A549 (cell line): ENCODE measurements at regions not wholly inside any gene's neighbourhood (a gene's known extent, or its start where the extent isn't known, plus 50 kb on each side); places are given as distances from the start of the nearest gene placed in this dataset.

Source experiments
- ATAC-seq, 2 experiments: fragments of 200-7000 bp in 1 of 2; fragments of >200 bp in 1 of 2; cut with Nextera tagmentation in 1 of 2; cut with Tn5 transposase in 1 of 2; 3 replicates each; pipeline versions ENCODE4 v1.8.0 to v1.9.1; 2018 to 2020; ENCODE audit warnings: mild to moderate bottlenecking in 1 of 2, moderate library complexity in 1 of 2
- CTCF ChIA-PET: fragments of 300-600 bp; sonication (Branson Sonifier 250); formaldehyde crosslinking; extraction: SDS; loops from one replicate; lab custom pipeline; 2021; ENCODE audit warnings: antibody characterized with exemption, inconsistent platforms; lab: Yijun Ruan, JAX
- POLR2A ChIA-PET: fragments of 350-600 bp; formaldehyde crosslinking; extraction: SDS; loops from one replicate; lab custom pipeline; 2021; ENCODE audit warnings: antibody characterized with exemption, inconsistent platforms; lab: Yijun Ruan, JAX
- DNase-seq, 2 experiments: peaks; one replicate each; pipeline versions ENCODE4 v3.0.0 to v3.0.0-alpha.2; 2011 to 2016; ENCODE audit warnings: low read depth in 1 of 2, low spot score in 1 of 2
- FAIRE-seq: peaks from 2 replicates; lab custom pipeline; 2011; peaks lifted over from hg19 to GRCh38; lab: Jason Lieb, UNC
- H3K27ac ChIP-seq, 2 experiments: fragments of >200 bp; sonication (Bioruptor Twin); formaldehyde crosslinking; 3 replicates each; pipeline ENCODE4 v1.5.1; 2016 to 2017
- H3K4me1 ChIP-seq: fragments of >200 bp; sonication (Bioruptor Twin); formaldehyde crosslinking; 3 replicates; pipeline ENCODE4 v1.6.1; 2016
- H3K4me2 ChIP-seq: fragments of >200 bp; sonication (Bioruptor Twin); formaldehyde crosslinking; 3 replicates; pipeline ENCODE4 v1.6.1; 2016
- H3K4me3 ChIP-seq: fragments of >200 bp; sonication (Bioruptor Twin); formaldehyde crosslinking; 3 replicates; pipeline ENCODE4 v1.5.1; 2016
- H3K9me3 ChIP-seq: fragments of >200 bp; sonication (Bioruptor Twin); formaldehyde crosslinking; 3 replicates; pipeline ENCODE4 v1.6.1; 2016
- BHLHE40 ChIP-seq: IDR thresholded peaks from 2 replicates; pipeline ENCODE4 v1.6.1; 2012; ENCODE audit warnings: low read depth, low read length, inconsistent platforms
- CHD2 ChIP-seq: fragments of 150-350 bp; IDR thresholded peaks from 2 replicates; pipeline ENCODE4 v1.6.1; 2014; ENCODE audit warnings: low read length; ENCODE audit not compliant: partially characterized antibody
- EP300 ChIP-seq, 2 experiments: fragments of >200 bp; sonication (Bioruptor Twin); formaldehyde crosslinking; IDR thresholded peaks; 2 replicates in 1 of 2; 3 replicates in 1 of 2; pipeline ENCODE4 v1.6.1; 2016 to 2017
- FOSB ChIP-seq: fragments of 250-450 bp; sonication (Bioruptor Pico); IDR thresholded peaks from 2 replicates; pipeline ENCODE4 v1.5.0; 2020; ENCODE audit warnings: mild to moderate bottlenecking, moderate library complexity
- FOXS1 ChIP-seq: fragments of 250-450 bp; sonication (Bioruptor Pico); IDR thresholded peaks from 2 replicates; pipeline ENCODE4 v1.5.0; 2020; ENCODE audit warnings: mild to moderate bottlenecking, moderate library complexity
- GATA3 ChIP-seq: IDR thresholded peaks from 2 replicates; pipeline ENCODE4 v1.6.1; 2012; ENCODE audit warnings: borderline replicate concordance
- KDM1A ChIP-seq: fragments of 200-600 bp; sonication (generic); IDR thresholded peaks from 2 replicates; pipeline ENCODE4 v1.6.1; 2016; ENCODE audit warnings: low read depth, mild to moderate bottlenecking
- KDM5A ChIP-seq: fragments of 200-600 bp; sonication (generic); IDR thresholded peaks from 2 replicates; pipeline ENCODE4 v1.6.1; 2016; ENCODE audit warnings: antibody characterized with exemption, mild to moderate bottlenecking
- MYC ChIP-seq: IDR thresholded peaks from 2 replicates; pipeline ENCODE4 v1.6.1; 2012; ENCODE audit warnings: mild to moderate bottlenecking, inconsistent platforms, low read length, improper control_type of control experiment, borderline replicate concordance
- NR3C1 ChIP-seq: fragments of >200 bp; sonication (Bioruptor Twin); formaldehyde crosslinking; IDR thresholded peaks from 3 replicates; pipeline ENCODE4 v1.6.1; 2017
- PBX3 ChIP-seq: IDR thresholded peaks from 2 replicates; pipeline ENCODE4 v1.6.1; 2012
- POLR2A ChIP-seq: IDR thresholded peaks from 2 replicates; pipeline ENCODE4 v1.6.1; 2012; ENCODE audit warnings: mild to moderate bottlenecking, low read length
- REST ChIP-seq: fragments of 200-600 bp; sonication (generic); IDR thresholded peaks from 2 replicates; pipeline ENCODE4 v1.6.1; 2016; ENCODE audit warnings: antibody characterized with exemption, mild to moderate bottlenecking, moderate library complexity
- ZFP36 ChIP-seq: fragments of 450-650 bp; IDR thresholded peaks from 2 replicates; pipeline ENCODE4 v1.6.1; 2014; ENCODE audit warnings: borderline replicate concordance; ENCODE audit not compliant: partially characterized antibody
- ZNF302 ChIP-seq: fragments of 250-450 bp; sonication (Bioruptor Pico); IDR thresholded peaks from 2 replicates; pipeline ENCODE4 v1.9.0; 2021; ENCODE audit warnings: inconsistent platforms, mild to moderate bottlenecking, moderate library complexity
- WGBS: methylation state at CpG from one replicate; pipeline ENCODE4 v1.1.6; 2017; ENCODE audit errors: missing lambda C conversion rate; 5-methylcytosine and 5-hydroxymethylcytosine counted together
- TF ChIP-seq, protein P1 (sequence below): fragments of >200 bp; sonication (Bioruptor Twin); formaldehyde crosslinking; IDR thresholded peaks from 2 replicates; pipeline ENCODE4 v1.6.1; 2016
- TF ChIP-seq, protein P2 (sequence below): fragments of 250-450 bp; sonication (Bioruptor Pico); IDR thresholded peaks from 2 replicates; pipeline ENCODE4 v1.5.0; 2021; ENCODE audit warnings: mild to moderate bottlenecking, moderate library complexity, borderline replicate concordance
- TF ChIP-seq, protein P3 (sequence below): fragments of 450-650 bp; IDR thresholded peaks from 2 replicates; pipeline ENCODE4 v1.6.1; 2014; ENCODE audit warnings: antibody characterized with exemption
- TF ChIP-seq, protein P4 (sequence below): IDR thresholded peaks from 2 replicates; pipeline ENCODE4 v1.6.1; 2012

GRCh38 chr7:152511736-152512135 lies 75.9 kb upstream of the KMT2C start:
- POLR2A ChIA-PET, result interaction anchor here (0.7 kb wide), 1 partner anchor 1519 kb away, joined by 5 read pairs; no protein-coding TSS in a partner anchor
- Histone ChIP-seq H3K4me2 (no peak overlapping the region), H3K4me1 (no peaks in the 10 kb centered on the region), H3K27ac (no peak overlapping the region), H3K9me3 (no peaks in the 10 kb centered on the region)
- DNase-seq (peak in 1 of 2 experiments; percentile 31), ATAC-seq (peak; percentile 43 to 49; a peak in 2 of 6 replicates)
- TF ChIP-seq FOSB (CRISPR knock-in tag) (no peak), MYC (no peak), ZFP36 (no peak), ZNF302 (CRISPR knock-in tag) (no peak), REST (no peak), KDM5A (no peak)
- TF ChIP-seq, protein P1, sequence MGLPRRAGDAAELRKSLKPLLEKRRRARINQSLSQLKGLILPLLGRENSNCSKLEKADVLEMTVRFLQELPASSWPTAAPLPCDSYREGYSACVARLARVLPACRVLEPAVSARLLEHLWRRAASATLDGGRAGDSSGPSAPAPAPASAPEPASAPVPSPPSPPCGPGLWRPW, result no peak
- TF ChIP-seq, all 56 proteins: peak for 0
- no peak for FAIRE-seq
- 31% methylated on average over 5 of the region's 5 CpGs for WGBS
- no peak overlapping the region for H3K4me3 ChIP-seq
- CTCF ChIA-PET, result no interaction called here

- CTCF ChIA-PET, result no interaction called here
- Histone ChIP-seq H3K4me2 (no peak overlapping the region), H3K4me3 (no peak overlapping the region), H3K9me3 (no peaks in the 10 kb centered on the region), H3K27ac (no peak overlapping the region), H3K4me1 (no peaks in the 10 kb centered on the region)
- POLR2A ChIA-PET, result no interaction called here
- ATAC-seq (no peak), FAIRE-seq (no peak), DNase-seq (no peak)
- no peak for TF ChIP-seq KDM1A
These were observed 72.9 kb upstream of the KMT2C start for GRCh38 chr7:152508701-152509100.

- ChIA-PET POLR2A (no interaction called here), CTCF (interaction anchor here (0.9 kb wide), 1 partner anchor 169 kb away, joined by 3 read pairs; no protein-coding TSS in a partner anchor)
- Histone ChIP-seq H3K27ac (no peak overlapping the region), H3K4me3 (no peak overlapping the region), H3K4me2 (no peak overlapping the region), H3K9me3 (no peaks in the 10 kb centered on the region), H3K4me1 (no peaks in the 10 kb centered on the region)
- ATAC-seq (no peak), FAIRE-seq (no peak), DNase-seq (no peak)
- TF ChIP-seq NR3C1, result no peak
- TF ChIP-seq CHD2, result no peak
- no peak for TF ChIP-seq FOXS1 (CRISPR knock-in tag)
- no peak for TF ChIP-seq EP300 (IDR thresholded peaks at IDR 0.05)
- TF ChIP-seq BHLHE40, result no peak
- TF ChIP-seq, protein P2, sequence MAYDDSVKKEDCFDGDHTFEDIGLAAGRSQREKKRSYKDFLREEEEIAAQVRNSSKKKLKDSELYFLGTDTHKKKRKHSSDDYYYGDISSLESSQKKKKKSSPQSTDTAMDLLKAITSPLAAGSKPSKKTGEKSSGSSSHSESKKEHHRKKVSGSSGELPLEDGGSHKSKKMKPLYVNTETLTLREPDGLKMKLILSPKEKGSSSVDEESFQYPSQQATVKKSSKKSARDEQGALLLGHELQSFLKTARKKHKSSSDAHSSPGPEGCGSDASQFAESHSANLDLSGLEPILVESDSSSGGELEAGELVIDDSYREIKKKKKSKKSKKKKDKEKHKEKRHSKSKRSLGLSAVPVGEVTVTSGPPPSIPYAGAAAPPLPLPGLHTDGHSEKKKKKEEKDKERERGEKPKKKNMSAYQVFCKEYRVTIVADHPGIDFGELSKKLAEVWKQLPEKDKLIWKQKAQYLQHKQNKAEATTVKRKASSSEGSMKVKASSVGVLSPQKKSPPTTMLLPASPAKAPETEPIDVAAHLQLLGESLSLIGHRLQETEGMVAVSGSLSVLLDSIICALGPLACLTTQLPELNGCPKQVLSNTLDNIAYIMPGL (CRISPR knock-in tag), result no peak
- no peak for TF ChIP-seq POLR2A
- TF ChIP-seq, protein P3, sequence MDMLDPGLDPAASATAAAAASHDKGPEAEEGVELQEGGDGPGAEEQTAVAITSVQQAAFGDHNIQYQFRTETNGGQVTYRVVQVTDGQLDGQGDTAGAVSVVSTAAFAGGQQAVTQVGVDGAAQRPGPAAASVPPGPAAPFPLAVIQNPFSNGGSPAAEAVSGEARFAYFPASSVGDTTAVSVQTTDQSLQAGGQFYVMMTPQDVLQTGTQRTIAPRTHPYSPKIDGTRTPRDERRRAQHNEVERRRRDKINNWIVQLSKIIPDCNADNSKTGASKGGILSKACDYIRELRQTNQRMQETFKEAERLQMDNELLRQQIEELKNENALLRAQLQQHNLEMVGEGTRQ, result no peak
- TF ChIP-seq, protein P1, result no peak
- no peak for TF ChIP-seq ZNF302 (CRISPR knock-in tag)
- TF ChIP-seq PBX3, result no peak
- TF ChIP-seq, protein P4, sequence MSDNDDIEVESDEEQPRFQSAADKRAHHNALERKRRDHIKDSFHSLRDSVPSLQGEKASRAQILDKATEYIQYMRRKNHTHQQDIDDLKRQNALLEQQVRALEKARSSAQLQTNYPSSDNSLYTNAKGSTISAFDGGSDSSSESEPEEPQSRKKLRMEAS, result no peak
- TF ChIP-seq GATA3, result no peak
- WGBS, result 47% methylated on average over 2 of the region's 2 CpGs
These were observed 69.8 kb upstream of the KMT2C start for GRCh38 chr7:152505606-152506005.
